ENCODE measurements at regions not wholly inside any gene's neighbourhood (a gene's known extent, or its start where the extent isn't known, plus 50 kb on each side); places are given as distances from the start of the nearest gene placed in this dataset.

- no peaks in the 10 kb centered on the region for H3K79me2 ChIP-seq (ENCODE audit: control insufficient read depth, insufficient read depth, low read length)
- H3K4me1 ChIP-seq (ENCODE audit: control insufficient read depth, extremely low read depth, insufficient read depth, low read length): no peaks in the 10 kb centered on the region
- H3K9me1 ChIP-seq (replicated peaks; ENCODE audit: control insufficient read depth, extremely low read depth, insufficient read depth, low read length): no peaks in the 10 kb centered on the region
- no peak for DNase-seq (ENCODE audit: low read depth, low spot score)
- no peak overlapping the region for H3K4me3 ChIP-seq (replicated peaks in 1 of 3; ENCODE audit: insufficient read depth in 1 of 3, low read depth in 1 of 3, low read length in 3 of 3)
- ChIA-PET CTCF (no interaction called here), POLR2A (no interaction called here)
- H3K9ac ChIP-seq (replicated peaks; ENCODE audit: extremely low read depth, insufficient read depth, low read length): no peak overlapping the region
- no peaks in the 10 kb centered on the region for H3K9me3 ChIP-seq (replicated peaks; ENCODE audit: control insufficient read depth, insufficient read depth, low read length)
- no peak overlapping the region for H3K4me2 ChIP-seq (ENCODE audit: insufficient read depth, low read length)
- H4K20me1 ChIP-seq (replicated peaks; ENCODE audit: control insufficient read depth, extremely low read depth, insufficient read depth, low read length): no peaks in the 10 kb centered on the region
- H3K27ac ChIP-seq (ENCODE audit: insufficient read depth, low read depth, low read length): no peak overlapping the region
- BruUV-seq (replicated peaks): no TSS peak
- TF ChIP-seq GATA2 (IDR thresholded peaks at IDR 0.05; ENCODE audit: insufficient read depth, insufficient read length, low read depth, low read length) (no peak), MYC (IDR thresholded peaks at IDR 0.05; ENCODE audit: low read depth, low read length) (no peak), JUN (IDR thresholded peaks at IDR 0.05; ENCODE audit: borderline replicate concordance, insufficient read depth, insufficient read length, low read depth) (no peak), MAX (IDR thresholded peaks at IDR 0.05; ENCODE audit: insufficient read depth, insufficient read length) (no peak), POLR2AphosphoS5 (IDR thresholded peaks at IDR 0.05; ENCODE audit: insufficient read depth, low read depth, low read length) (no peak), EZH2 (IDR thresholded peaks at IDR 0.05; ENCODE audit: borderline replicate concordance, low read depth, low read length, severe bottlenecking) (no peak), POLR2A (IDR thresholded peaks at IDR 0.05; ENCODE audit: low read depth, low read length) (no peak), CTCF (IDR thresholded peaks at IDR 0.05; ENCODE audit: extremely low read depth in 1 of 2, insufficient read depth in 1 of 2, low read depth in 1 of 2, low read length in 2 of 2) (no peak)
- intact Hi-C loops (cut with micrococcal nuclease) (no loop called here), dilution Hi-C loops (cut with MboI; ENCODE audit: extremely low pct_ligation_motif_present, low sequenced_read_pairs) (no loop called here)
- no peak overlapping the region for H2AFZ ChIP-seq (ENCODE audit: low read depth, low read length)
- no peaks in the 10 kb centered on the region for H3K36me3 ChIP-seq (ENCODE audit: control insufficient read depth in 2 of 2, extremely low read depth in 1 of 2, insufficient read depth in 2 of 2, low read length in 2 of 2)
- no peak for FAIRE-seq
- no peaks in the 10 kb centered on the region for H3K27me3 ChIP-seq (ENCODE audit: control insufficient read depth in 2 of 2, insufficient read depth in 2 of 2, low read length in 2 of 2)
Measured at GRCh38 chr5:44991693-44992092, 182.9 kb downstream of the MRPS30 start.
